HG02852 (cell line): ENCODE measurements at regions not wholly inside any gene's neighbourhood (a gene's known extent, or its start where the extent isn't known, plus 50 kb on each side); places are given as distances from the start of the nearest gene placed in this dataset.
"Not testable (repeated sequence)": the region's sequence is repeated elsewhere in the genome, so short reads cannot be mapped to it uniquely, and the experiment has no call there.

ENCODE experiments used
- ATAC-seq: cut with Tn5 transposase; IDR thresholded peaks from one replicate; pipeline ENCODE4 v1.9.1; 2021; ENCODE audit warnings: mild to moderate bottlenecking, moderate library complexity; ENCODE audit not compliant: unreplicated experiment

DNA sequence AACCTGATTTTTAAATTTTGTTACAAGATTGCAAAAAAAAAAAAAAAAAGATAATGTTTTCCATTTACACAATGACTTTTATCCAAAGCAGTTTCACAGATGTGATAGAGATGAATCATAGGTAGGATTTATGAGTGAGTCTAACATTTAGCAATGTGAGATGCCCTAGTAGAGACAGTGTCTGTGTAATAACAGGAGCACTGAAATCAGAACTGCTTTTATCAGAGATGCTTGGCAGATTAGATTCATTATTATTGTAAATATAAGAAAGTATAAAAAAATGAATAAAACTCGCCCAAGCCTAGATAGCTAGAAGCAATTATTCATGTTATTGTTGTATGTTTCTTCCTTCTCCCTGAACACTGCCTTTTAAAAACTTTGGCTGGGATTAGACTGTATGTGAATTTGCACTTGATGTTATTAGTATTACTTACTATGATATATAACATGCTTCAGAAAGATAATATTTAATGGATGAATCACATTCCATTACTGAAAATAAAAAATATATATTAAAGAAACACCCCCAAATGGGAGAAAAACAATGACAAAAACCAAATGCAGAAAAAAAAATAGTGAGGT is 567.3 kb upstream of the KLF4 start:
- no peak for ATAC-seq

DNA sequence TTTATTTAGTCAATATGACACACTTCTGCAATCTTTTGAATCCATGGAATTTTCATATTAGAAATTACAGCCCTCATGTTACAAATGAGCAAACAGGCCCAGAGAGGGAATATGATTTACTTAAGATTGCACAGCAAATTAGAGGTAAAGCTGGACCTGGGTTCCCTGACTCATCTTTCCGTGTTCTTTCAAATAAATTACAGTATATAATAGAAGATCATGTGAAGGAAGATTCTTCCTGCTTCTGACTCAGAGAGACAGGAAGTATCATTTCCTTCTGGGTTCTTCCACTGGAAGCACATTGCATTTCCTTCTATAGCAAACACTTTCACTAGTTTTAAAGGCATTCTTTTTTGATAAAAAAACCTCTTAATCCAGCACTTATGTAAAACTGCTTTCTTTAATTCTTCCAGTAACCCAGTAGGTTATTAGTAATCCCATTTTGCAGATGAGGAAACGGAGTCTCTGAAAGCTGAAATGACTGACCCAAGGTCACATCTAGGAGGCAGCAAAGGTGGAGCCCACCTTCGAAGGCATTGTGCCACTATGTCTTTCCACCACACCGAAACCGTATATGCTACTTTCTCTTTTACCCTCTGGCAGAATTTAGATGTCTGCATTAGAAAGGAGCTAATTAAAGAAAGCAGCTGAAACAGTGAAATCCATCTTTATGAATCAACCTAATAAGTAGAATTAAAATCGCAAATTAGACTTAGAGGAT is 566.7 kb upstream of the KLF4 start:
- no peak for ATAC-seq

DNA sequence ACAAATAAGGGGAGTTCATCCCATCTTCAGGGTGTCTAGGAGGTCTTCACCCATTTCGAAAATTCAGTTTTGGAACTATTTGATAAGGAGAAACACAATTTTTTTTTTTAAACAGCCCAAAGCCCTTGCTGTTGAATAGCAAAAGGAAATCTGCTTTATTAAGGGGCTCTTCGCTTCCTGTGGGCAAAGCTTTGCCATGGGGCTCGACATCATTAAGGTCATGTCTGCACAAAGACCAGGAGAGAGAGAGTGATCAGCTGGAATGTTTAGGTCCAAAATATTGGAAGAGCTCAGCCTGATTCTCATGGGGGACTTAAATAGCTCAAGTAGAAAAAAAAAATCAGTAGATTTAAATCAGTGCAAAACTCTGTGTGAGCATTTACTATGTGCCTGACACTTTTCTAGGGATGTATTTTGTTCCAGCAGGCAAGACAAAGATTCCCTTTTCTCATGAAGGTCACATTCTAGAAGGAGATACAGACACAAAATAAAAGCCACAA is 564.6 kb upstream of the KLF4 start:
- ATAC-seq, result no peak

DNA sequence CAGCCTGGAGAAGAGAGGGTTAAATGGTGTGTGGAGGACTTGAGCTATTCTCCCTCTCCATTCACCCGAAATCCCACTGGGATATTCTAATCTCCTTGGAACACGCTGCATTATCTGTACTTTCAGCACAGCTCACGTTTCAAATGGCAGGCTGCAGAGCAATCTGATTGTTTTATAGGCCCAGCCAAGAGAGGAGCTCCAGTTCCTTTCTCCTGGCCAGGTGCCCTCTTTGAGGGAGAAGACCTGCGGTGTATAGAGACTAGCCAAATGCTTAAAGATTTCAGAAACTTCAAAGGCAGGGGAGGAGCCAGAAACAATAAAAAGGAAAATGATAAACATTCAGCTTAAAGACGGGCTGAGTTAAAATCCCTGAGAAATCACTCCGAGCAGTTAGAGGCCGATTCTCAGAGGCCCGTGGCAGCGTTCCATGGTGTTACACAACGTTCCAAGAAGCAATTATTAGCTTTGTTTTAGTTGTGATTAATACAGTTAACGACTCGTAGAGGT is 564.0 kb upstream of the KLF4 start:
- no peak for ATAC-seq

DNA sequence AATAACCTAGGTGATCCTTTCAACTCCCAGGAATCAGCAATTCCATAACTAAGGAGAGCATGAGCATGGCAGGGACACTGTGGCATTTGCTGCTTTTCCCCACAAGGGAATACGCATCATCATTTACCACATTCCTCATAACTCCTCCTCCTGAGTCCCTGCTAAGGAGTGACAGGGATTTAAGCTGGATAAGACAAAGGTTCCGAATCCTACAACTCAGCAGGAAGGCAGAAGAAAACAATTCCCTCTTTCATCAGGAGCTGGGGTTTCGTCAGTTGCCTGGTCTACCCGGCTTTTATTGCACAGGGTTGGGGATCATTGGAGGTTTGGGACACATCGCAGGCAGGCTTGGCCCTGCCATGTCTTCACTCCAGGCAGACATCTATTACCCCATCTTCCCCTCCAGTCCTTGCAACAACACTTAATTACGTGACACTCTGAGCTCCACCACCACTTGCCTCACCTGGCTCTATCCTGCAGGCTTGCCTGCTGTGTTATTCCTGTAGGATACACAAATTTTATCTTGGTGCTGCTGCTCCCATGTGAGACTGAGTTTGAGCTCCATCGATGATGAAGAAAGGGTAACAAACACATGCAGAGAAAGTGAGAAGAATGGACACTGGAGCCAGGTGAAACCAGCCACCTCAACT is 563.0 kb upstream of the KLF4 start:
- no peak for ATAC-seq

DNA sequence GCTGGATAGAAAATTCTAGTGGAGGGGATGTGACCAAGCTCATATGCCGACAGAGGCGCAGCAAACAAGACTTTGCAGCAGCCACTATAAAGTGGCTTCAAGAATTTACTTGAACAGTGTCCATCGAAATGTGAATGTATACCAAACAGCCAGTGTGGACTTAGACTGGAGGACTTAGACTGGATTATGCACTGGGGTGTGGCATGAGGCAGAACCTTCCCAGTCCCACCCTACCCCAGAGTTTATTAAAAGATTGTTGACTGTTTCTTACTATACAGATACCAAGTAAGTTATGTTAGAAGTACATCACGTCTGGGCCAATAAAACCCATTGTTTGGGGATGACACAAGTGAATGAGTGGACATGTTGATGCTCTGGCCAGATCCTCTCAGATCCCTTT is 561.3 kb upstream of the KLF4 start:
- ATAC-seq, result no peak

DNA sequence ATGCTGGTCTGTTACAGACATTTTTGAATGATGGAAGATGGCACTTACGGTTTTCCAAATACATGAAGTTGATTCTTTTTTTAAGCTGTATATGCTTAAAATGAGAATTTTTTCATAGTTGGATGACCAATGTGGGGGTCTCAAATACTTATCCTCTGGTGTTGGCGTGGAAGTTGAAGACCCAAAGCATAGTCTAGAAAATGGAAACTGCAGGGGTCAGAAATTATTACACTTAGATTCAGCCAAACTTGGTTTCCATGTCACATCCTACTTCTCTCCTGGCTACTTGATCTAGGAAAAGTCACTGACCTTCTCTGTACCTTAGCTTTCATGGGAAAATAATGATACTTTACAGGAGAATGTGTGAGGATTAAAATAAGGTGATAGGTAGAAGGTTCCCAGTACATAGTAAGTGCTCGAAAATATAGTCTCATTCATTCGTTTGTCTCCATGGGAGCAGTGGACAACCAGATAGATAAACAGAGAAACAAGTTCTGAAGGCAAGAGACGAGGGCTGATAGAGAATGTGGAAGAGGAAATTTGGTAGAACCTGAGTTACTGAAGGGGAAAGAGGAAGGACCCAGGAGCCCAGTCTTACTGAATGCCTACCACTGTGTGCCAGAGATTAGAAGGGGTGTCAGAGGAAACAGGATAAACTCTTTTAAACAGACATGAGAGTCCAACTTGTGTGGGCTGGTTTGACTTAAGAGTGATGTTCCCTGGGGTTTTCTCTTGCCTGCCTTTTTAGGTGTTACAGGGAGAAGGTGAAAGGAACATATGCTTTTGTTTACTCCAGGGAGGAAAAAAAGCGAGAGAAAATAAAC is 560.3 kb upstream of the KLF4 start:
- no peak for ATAC-seq

DNA sequence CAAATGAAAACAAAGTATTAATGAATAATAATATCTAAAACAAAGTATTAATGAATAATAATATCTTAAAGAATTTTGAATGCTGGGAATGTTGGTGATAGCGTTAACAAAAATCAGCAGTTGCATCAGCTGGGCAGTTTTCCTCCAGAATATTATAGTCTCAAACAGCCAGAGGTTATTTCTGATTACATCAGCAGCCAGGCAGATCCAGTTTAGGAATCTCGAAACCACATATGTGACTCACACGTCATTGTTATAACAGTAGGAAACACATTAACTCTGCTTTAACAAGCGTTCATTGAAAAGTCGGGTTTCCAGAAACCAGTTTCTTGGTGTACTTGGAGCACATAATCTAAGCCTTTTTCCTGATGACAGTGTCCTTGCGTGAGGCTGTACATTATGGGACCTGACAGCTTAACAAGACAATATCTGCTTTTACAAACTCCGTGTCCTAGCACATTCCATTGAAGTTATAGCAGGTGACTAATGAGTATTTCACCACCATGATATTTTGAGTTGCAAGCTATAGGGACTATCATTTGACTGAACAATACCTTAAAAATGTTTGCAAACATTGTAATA is 559.5 kb upstream of the KLF4 start:
- no peak for ATAC-seq

DNA sequence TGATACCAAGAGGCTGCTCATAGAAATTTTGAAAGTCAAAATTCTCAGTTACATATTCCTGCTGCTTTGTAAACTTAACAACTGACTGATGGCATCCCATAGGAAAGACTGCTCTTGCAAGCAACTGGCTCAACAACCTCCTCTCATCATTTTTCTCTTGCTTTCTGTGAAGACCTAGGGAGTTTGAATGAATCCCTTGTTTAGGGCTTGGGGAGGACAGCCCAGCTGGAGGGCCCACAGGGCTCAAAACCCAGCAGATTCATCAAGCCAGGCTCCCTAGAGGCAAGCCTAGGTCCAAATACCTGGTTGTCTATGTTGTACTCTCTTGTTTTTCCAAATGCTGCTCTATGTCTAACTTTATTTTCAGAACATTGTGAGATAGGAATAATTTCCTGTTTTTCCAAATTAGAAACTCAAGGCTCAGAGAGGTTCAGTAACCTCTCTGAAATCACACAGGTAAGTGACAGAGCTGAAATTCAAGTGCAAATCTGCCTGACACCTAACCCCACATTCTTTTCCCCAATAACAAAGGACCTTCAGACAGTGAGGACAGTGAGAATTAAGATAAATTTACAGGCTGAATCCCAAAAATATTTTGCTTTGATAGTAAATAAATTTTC is 558.9 kb upstream of the KLF4 start:
- no peak for ATAC-seq

DNA sequence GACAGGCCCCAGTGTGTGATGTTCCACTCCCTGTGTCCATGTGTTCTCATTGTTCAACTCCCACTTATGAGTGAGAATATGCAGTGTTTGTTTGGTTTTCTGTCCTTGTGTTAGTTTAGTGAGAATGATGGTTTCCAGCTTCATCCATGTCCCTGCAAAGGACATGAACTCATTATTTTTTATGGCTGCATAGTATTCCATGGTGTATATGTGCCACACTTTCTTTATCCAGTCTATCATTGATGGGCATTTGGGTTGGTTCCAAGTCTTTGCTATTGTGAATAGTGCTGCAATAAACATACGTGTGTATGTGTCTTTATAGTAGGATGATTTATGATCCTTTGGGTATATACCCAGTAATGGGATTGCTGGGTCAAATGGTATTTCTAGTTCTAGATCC is 558.2 kb upstream of the KLF4 start:
- not testable (repeated sequence) for ATAC-seq

DNA sequence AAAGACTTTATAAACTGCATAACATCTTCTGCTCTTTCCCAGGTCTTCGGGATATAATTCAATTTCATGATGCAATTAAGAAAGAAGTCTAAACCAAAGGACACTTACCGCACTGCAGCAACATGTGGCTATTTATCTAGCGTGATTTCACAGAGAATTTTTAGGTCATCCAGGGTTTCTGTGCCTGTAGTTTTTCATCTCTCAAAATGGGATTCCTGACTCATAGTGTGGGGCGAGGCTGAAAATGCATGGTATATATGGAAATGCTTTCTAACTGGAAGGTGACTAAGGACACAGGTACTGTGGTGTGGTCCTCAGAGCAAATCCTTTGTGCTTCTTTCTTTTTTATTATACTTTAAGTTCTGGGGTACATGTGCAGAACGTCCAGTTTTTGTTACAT is 557.7 kb upstream of the KLF4 start:
- ATAC-seq, result no peak

DNA sequence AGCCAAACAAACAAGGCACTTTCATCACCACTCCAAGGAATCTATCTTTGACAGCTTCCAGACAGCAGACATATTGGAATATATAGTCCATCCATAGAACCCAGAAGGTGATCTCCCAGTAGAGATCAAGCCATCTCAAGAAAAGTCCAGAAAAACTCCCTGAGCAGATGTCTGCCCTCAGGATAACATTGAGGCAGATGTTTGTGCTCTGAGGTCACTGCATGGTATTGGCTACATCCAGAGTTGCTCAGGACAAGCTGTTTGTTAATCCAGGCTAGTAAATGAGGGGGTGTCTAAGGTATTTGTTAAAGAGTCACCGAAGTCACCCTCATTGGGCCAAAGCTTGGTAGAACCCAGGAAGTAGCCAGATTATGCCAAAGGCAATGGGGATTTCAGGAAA is 556.3 kb upstream of the KLF4 start:
- ATAC-seq, result no peak

DNA sequence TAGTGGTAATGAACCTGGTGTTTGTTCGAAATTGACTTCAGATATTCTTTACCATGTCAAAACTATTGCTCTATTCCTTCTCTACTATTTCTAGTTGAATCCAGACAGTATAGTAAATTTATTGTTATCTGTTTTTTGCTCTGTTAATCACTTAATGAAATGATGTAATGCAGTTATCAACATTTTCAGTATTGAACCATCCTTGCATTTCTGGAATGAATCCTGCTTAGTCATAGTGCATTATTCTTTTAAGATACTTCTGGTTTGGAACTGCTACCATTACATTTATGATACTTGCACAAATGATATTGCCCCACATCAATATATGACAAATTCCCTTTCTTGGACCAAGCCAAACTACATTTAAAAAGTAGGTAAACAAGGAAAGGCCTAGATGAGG is 554.0 kb upstream of the KLF4 start:
- no peak for ATAC-seq

DNA sequence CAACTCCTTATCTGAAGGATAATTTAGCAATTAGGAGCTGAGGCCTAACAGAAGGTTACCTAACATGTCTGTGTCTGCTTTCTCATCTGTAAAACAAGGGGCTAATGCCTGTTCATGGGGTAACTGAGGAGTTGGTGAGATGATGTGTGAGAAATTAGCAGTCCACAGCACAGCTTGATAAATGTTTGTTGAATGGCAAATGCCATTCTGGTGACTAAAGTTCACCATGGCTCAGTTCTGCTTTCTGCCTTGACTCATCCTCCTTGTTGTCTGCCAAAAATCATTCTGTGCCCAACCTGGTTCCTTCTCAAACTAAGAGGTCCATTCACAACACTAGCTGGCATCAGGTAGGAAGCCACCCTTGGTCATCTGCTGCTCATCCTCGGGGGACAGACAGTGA is 552.0 kb upstream of the KLF4 start:
- ATAC-seq, result no peak

DNA sequence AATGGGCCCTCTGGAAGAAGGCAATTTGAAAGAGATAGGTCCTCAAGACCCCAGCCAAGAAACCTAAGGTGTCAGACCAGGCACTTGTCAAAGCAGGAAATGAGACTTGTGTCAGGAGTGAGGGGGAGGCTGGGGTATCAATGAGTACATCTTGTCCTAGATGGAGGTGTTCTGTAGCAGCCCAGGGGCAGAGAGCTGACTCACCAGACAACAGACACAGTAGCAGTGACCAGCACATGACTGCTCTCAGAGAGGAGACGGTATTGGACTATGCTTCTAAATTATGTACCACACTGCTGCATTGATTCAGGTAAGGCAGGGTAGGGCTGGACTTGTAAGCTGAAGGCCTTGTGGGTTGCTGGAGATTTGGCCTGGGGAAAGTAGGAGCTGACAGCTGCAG is 551.2 kb upstream of the KLF4 start:
- ATAC-seq, result no peak

DNA sequence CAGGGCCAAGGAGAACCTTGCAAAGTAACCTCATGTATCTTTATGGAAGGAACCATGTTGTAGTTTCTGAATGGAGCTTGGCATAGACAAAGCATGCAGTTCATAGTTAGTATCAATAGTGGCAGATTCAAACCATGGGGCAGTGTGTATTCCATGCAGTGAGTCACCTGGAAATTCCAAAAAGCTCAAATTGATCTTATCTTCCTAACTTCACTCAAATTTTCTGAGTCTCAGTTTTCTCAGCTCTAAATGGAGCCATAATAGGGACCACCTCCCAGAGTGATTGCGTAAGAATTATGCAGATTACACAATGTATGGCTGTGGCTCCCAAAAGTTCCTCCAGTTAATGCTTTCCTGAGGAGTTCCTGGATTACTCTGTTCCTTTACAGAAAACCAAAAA is 549.9 kb upstream of the KLF4 start:
- no peak for ATAC-seq

DNA sequence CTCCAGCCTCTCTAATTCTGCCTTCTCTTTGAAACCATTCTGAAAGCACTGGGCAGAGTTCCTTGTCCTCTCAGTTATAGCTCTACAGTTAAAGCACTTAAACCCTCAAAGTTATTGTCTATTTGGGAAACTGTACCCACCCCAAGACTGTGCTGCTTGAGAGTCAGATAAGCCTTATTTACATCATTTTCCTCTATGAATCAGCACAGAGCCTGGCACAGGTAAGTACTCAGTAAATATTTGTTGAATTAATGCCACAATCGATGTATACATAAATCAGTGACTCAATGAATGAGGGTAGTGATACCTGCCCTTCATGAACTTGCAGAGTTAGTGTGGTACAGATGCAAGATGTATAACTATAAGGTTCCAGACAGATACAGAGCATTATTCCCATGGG is 549.4 kb upstream of the KLF4 start:
- ATAC-seq, result no peak

DNA sequence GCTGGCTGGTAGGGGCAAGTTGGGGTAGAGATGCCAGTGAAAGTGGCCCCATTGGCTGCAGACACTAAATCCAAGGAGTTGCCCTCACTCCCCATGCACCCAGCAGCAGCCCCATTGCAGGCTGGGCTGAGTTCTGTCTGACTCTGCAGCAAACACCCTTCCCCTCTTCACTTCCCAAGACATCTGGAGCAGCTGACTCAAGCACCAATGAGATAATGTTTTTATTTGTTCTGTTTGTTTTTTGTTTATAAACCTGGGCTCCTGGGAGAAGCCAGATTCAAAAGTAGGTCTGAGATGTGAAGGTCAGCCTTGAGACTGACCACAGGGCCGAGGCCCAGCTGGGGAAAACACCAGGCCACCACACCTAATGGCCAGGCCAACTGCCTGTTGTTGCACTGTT is 545.9 kb upstream of the KLF4 start:
- no peak for ATAC-seq

DNA sequence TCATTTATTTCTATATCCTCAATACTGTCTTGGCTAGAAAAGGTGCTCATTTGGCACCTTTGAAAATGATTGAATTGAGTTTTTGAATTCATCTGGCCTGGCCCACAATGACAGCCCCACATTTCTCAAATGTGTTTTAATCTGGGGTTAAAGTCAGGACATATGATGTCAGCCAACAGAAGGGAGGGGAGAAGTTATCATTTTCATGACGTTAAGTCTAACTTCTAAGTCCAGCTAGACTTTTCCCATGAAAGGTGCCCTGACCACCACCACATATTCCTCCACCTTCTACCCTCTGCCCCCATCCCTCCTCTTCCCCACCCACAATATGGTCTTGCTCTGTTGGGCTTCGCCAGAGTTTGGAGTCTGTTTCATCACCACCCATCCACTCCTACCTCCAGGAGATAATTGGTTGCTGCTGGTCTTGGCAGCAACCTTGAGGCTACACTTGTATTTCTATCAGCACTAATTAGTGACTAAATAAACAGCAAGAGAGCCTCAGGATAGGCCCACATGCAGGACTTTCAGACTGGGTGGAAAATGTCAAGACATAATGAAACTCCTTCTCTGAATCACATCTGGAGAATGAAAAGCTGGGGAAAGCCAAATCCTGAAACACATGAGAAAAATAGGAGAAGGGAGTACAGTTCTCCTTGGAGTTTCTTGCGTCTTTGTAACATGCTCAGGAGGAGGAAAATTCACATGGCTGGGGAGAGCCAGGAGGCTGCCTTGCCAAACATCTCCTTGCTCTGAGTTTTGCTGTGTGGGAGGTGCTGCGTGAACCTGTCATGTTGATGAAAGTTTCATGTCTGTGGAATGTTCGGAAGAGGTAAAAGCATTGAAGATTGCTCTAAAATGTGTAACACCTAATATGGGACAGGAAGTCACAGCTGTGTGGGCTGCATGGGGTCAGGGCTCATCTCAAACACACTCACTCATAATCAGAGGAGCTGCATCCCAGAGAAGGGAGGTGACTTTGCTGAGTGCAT is 544.7 kb upstream of the KLF4 start:
- no peak for ATAC-seq
